ENCODE measurements at regions not wholly inside any gene's neighbourhood (a gene's known extent, or its start where the extent isn't known, plus 50 kb on each side); places are given as distances from the start of the nearest gene placed in this dataset.
A peak's percentile ranks its signal among the peaks of the same experiment; 100 is the strongest.
"Not testable (repeated sequence)": the region's sequence is repeated elsewhere in the genome, so short reads cannot be mapped to it uniquely, and the experiment has no call there.

- not testable (repeated sequence) for DNase-seq
Measured at GRCh38 chr5:91744470-91744869, 361.4 kb upstream of the ARRDC3 start.

DNA sequence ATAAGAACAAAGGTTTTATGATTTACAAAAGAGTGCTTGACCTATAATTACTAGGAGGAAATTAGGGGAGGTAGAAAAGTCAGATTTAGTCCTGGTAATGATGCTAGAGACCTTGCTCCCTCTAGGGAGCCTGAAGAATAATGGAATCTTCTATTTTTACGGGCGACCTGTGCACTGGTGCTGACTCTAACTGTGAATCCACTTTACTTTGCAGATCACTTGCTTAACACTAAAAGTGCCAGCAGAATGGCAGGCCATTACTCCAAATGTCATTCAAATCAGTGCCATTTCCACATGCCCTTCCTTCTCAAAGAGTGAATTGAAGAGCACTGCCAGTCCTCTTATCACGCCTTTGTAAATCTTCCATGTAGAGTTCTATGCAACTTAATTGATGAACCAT, 359.4 kb upstream of the ARRDC3 start:
- no peak for DNase-seq

GRCh38 chr5:91741764-91742505, 358.8 kb upstream of the ARRDC3 start:
- DNase-seq, result no peak

DNA sequence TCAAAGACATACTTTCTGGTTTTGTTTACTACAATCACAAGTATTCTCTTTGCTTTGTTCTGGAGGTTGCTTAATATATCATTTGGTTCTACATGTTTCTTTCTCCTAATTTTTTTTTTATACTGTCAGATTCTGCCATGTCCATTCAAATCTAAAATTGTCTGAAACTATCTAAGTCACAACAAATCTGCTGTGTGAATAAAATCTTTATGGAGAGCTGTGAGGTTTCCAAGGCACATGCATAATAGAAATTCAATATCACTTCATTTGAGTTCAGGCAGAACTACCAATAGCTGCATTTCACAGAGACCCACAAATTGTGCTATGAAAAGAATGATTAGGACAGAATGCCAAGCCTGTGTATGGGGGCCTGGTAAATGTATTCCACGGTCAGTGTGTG, 346.9 kb upstream of the ARRDC3 start:
- DNase-seq, result no peak

DNA sequence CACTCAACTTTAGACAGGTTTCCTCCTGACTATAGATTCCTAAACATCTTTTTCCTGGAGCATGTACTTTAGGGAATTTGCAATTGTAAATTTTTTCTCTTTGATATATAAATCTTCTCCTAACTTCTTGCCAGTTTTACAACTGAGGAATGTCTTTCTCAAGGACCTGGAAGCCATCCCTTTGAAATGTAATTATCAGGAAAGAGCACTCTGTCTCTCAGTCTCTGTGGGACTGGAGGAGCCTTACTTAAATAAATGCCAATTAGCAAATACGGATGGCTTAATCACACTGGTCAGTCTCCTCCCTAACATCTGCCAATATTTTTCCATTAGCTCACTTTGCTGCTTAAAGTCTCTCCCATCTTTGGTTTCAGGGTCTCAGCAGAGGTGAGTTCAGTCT, 344.3 kb upstream of the ARRDC3 start:
- DNase-seq, result no peak

DNA sequence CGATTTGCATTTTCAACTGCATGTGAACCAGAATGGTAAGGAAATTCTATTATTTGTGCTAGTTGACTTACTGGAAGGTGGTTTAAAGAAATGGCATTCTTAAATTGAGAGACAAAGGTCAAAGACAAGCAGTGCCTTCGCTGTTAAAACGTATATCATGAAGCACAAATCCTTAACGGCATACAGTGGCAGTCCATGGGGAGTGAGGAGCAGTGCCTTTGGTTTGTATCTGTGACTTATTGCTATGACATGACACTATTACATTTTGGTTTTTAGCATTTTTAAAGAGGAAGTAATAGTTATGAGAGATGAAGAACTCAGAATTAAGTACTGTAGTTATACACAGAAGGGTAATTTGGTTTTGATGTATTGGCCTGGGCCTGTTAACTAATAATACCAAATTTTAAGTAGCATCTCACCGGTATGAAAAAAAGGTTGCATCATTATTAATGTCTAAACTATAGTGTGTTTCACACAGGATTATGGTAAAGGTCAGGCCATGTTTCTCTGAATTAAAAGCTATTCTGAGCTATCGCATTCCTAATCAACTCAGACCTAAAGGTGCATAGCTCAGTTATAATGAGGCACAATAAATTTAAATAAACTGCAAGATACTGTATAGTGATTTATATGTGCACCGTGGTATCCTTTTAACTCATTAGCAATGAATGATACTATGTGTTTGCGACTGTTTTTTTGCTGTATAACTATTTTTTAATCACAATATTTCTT, 339.8 kb upstream of the ARRDC3 start:
- no peak for DNase-seq

- DNase-seq, result peak; percentile 17
Measured at GRCh38 chr5:91712718-91713117, 329.6 kb upstream of the ARRDC3 start.

DNA sequence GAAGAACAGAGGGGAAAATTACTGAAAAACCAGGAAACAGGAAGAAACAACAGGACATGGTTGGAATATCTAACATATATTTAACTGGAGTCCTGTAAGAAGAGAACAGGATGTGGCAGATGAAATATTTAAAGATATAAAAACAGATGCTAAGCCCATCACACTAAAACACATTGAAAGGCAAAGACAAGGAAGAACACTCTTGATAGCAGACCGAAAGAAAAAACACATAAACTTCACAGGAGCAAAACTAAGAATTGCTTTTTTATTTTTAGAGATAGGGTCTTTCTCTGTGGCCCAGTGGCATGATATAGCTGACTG, 324.4 kb upstream of the ARRDC3 start:
- no peak for DNase-seq

GRCh38 chr5:91706785-91707520, 323.8 kb upstream of the ARRDC3 start:
- DNase-seq, result peak; percentile 22

- DNase-seq, result no peak
Measured at GRCh38 chr5:91703128-91703527, 320.0 kb upstream of the ARRDC3 start.

DNA sequence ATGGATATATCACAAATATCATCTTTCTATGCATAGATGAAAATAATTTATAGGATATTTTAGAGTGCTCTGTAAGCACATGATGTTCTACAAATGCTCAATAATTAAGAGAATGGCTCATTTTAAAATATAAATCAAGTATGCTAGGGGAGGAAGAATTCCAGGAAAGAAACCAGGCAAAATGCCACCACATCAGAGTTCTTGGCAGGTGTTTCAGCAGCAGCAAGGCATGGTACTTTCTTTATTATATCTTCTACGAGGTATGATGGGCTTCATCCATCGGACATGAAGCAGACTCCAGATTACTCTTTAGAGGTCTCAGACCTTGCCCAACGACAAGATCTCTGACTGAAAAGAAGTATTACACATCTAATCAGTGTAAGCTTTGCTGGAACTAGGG, 316.3 kb upstream of the ARRDC3 start:
- DNase-seq, result no peak

- no peak for DNase-seq
Measured at GRCh38 chr5:91691592-91691991, 308.5 kb upstream of the ARRDC3 start.

GRCh38 chr5:91690921-91691320, 307.8 kb upstream of the ARRDC3 start:
- DNase-seq, result no peak

- DNase-seq, result no peak
Measured at GRCh38 chr5:91687430-91687829, 304.3 kb upstream of the ARRDC3 start.

DNA sequence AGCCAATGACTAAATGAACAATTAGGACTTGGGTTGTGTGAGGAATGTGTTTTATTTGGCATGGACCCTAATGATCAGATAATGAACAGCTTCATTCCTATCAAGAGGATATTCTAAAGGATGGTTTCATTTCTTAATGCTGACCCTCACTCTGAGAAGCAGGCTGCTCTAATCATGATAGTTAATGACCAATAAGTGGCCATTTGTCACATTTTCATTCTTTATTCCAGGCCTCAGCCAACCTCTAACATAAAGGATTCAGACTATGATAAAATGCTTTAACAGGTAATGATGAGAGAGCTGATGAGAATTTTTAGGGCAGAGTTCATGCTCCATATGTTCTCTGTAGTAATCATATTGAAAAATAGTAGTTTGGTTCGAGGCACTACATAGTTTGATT, 301.5 kb upstream of the ARRDC3 start:
- no peak for DNase-seq

DNA sequence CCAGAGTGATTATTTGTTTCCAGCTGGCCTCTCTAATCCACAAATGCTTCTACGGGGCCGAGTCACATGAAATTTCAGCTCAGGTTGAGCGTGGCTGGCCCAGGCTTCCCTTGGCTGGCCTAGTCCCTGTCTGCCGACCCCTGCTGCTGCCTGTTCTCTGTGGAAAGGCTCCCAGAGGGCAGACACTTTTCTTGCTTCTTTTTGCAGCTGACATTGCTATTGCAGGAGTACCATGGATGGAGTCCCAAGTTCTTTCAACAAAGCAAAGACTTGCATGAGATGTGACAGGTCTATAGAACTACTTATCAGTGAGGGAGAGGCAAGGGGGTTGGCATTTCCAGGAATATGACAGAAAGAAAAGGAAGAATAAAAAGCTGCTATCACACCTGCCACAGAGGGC, 287.4 kb upstream of the ARRDC3 start:
- no peak for DNase-seq

- no peak for DNase-seq
Measured at GRCh38 chr5:91670122-91670521, 287.0 kb upstream of the ARRDC3 start.

GRCh38 chr5:91668261-91668660, 285.1 kb upstream of the ARRDC3 start:
- no peak for DNase-seq

- no peak for DNase-seq
Measured at GRCh38 chr5:91652678-91653077, 269.6 kb upstream of the ARRDC3 start.

- no peak for DNase-seq
Measured at GRCh38 chr5:91651704-91652103, 268.6 kb upstream of the ARRDC3 start.

DNA sequence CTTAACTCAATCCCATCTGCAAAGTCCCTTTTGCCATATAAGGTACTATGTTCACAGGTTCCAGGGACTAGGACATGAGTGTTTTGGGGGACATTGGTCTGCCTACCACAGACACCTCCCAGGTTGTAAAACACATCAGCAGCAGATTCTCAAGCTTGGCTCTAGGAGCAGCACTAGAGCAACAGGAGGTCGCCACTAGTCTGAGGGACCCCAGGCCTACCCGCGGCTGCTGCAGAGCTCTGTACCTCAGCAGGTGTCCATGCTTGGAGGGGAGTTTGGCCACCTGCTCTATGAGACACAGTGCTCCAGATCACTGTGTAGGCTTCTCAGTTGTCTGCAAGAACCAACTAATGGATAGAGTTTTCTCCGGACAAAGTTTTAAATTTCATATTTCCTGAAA, 262.2 kb upstream of the ARRDC3 start:
- DNase-seq, result no peak

- no peak for DNase-seq
Measured at GRCh38 chr5:91643797-91644196, 260.7 kb upstream of the ARRDC3 start.

DNA sequence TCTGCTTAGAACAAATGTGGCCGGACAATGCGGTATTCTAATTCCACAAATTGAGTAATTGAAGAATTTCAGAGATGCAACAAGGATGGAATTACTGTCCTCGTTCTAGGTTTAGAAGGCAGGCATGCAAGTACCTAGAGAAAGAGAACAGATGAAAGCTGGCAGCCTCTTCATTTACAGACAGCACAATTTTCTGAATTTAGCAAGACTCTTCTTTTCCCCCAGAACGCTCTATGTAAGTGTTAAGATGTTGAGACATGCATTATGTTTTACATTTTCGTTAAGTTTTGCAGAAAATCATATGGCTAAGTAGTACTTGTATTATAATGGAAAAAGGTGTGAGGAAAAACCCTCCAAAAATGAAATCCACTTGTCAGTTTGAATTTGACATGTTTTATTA, 259.5 kb upstream of the ARRDC3 start:
- DNase-seq, result no peak

DNA sequence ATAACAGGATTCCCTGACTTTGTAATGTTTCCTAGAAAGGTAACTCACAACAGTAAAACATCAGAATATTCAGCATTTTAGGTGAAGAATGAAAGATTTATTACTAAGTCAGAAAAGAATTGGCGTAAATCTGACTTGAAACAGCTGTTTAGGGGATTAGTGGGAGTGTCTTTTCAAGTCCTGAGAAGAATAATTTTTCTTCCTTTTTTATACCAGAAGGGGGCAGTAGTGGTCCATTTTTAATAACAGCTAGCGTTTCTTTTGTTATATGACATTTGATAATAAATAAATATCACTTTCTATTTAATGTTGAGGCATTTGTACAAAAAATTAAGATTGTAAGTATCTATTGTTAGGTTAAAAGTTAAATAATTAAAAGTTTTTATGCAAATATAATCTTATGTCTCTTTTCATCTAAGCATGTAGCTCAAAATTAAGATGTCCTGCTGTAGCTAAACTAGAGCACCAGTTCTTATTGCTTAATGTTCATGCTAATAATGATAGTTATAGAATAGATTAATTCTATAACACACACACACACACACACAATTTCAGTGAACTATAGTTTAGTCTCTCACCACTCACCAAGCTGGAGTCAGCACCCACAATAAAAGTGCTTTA, 258.7 kb upstream of the ARRDC3 start:
- DNase-seq, result peak; percentile 17
